Keratinocyte (primary cell): ENCODE measurements at regions not wholly inside any gene's neighbourhood (a gene's known extent, or its start where the extent isn't known, plus 50 kb on each side); places are given as distances from the start of the nearest gene placed in this dataset.

Source experiments
- DNase-seq: peaks from one replicate; pipeline ENCODE4 v3.0.0-alpha.2; 2011; ENCODE audit warnings: low read depth, missing footprints, low spot score
- FAIRE-seq: peaks from 2 replicates; lab custom pipeline; 2011; peaks lifted over from hg19 to GRCh38; lab: Jason Lieb, UNC
- H2AFZ ChIP-seq: 2 replicates; pipeline ENCODE4 v1.6.0; 2012; ENCODE audit warnings: low read length, control low read depth, inconsistent platforms; ENCODE audit not compliant: control insufficient read depth
- H3K27ac ChIP-seq: 2 replicates; pipeline ENCODE4 v1.5.1; 2011; ENCODE audit warnings: low read length; ENCODE audit not compliant: control insufficient read depth, insufficient read depth
- H3K27me3 ChIP-seq: 3 replicates; pipeline ENCODE4 v1.6.0; 2011; ENCODE audit warnings: low read length; ENCODE audit not compliant: control insufficient read depth, insufficient read depth; ENCODE audit errors: extremely low read depth
- H3K36me3 ChIP-seq, 2 experiments: 2 replicates in 1 of 2; 3 replicates in 1 of 2; pipeline ENCODE4 v1.5.1; 2011; ENCODE audit warnings: low read length in 2 of 2, mild to moderate bottlenecking in 1 of 2; ENCODE audit not compliant: control insufficient read depth in 2 of 2, insufficient read depth in 2 of 2; ENCODE audit errors: extremely low read depth in 1 of 2
- H3K4me1 ChIP-seq: 3 replicates; pipeline ENCODE4 v1.5.1; 2011; ENCODE audit warnings: low read length; ENCODE audit not compliant: control insufficient read depth, insufficient read depth; ENCODE audit errors: extremely low read depth
- H3K4me2 ChIP-seq: 3 replicates; pipeline ENCODE4 v1.6.0; 2011; ENCODE audit warnings: low read depth, low read length; ENCODE audit not compliant: control insufficient read depth, insufficient read depth; ENCODE audit errors: extremely low read depth
- H3K4me3 ChIP-seq, 3 experiments: fragments of 200-600 bp in 1 of 3; sonication (generic) in 1 of 3; 2 replicates in 2 of 3; 3 replicates in 1 of 3; pipeline ENCODE4 v1.5.1; 2011 to 2016; ENCODE audit warnings: low read length in 3 of 3, mild to moderate bottlenecking in 3 of 3, control low read depth in 2 of 3, inconsistent platforms in 1 of 3, low read depth in 1 of 3, mixed read lengths in 1 of 3, mixed run types in 1 of 3, moderate library complexity in 1 of 3; ENCODE audit not compliant: control insufficient read depth in 2 of 3, insufficient read depth in 2 of 3; ENCODE audit errors: extremely low read depth in 1 of 3
- H3K79me2 ChIP-seq: 2 replicates; pipeline ENCODE4 v1.6.0; 2012; ENCODE audit warnings: low read length; ENCODE audit not compliant: control insufficient read depth, insufficient read depth
- H3K9ac ChIP-seq: 3 replicates; pipeline ENCODE4 v1.6.0; 2011; ENCODE audit warnings: low read length; ENCODE audit not compliant: control insufficient read depth, insufficient read depth; ENCODE audit errors: extremely low read depth
- H3K9me1 ChIP-seq: 3 replicates; pipeline ENCODE4 v1.6.0; 2011; ENCODE audit warnings: low read length; ENCODE audit not compliant: control insufficient read depth, insufficient read depth; ENCODE audit errors: extremely low read depth
- H3K9me3 ChIP-seq: 2 replicates; pipeline ENCODE4 v1.5.1; 2012; ENCODE audit warnings: low read depth, low read length; ENCODE audit not compliant: control insufficient read depth
- H4K20me1 ChIP-seq: 3 replicates; pipeline ENCODE4 v1.6.0; 2011; ENCODE audit warnings: low read length; ENCODE audit not compliant: control insufficient read depth, insufficient read depth; ENCODE audit errors: extremely low read depth
- EZH2 ChIP-seq: IDR thresholded peaks from one replicate; pipeline ENCODE4 v1.6.1; 2012; ENCODE audit warnings: inconsistent platforms, mild to moderate bottlenecking, low read length, moderate library complexity
- dilution Hi-C: fragments of 300-500 bp; cut with MboI; formaldehyde crosslinking; loops from one replicate; pipeline ENCODE4 v1.7.0; 2020; ENCODE audit warnings: low sequenced_read_pairs; ENCODE audit not compliant: extremely low pct_ligation_motif_present
- TF ChIP-seq, protein P1 (sequence below), 3 experiments: IDR thresholded peaks in 1 of 3; conservative IDR thresholded peaks in 1 of 3; optimal IDR thresholded peaks in 1 of 3; 2 replicates in 2 of 3; 3 replicates in 1 of 3; pipeline versions ENCODE3 to v1.5.1; 2011; ENCODE audit warnings: low read length in 3 of 3, mild to moderate bottlenecking in 3 of 3, moderate library complexity in 2 of 3, control low read depth in 1 of 3, inconsistent platforms in 1 of 3; ENCODE audit not compliant: insufficient read depth in 2 of 3; ENCODE audit errors: extremely low read depth in 1 of 3

DNA sequence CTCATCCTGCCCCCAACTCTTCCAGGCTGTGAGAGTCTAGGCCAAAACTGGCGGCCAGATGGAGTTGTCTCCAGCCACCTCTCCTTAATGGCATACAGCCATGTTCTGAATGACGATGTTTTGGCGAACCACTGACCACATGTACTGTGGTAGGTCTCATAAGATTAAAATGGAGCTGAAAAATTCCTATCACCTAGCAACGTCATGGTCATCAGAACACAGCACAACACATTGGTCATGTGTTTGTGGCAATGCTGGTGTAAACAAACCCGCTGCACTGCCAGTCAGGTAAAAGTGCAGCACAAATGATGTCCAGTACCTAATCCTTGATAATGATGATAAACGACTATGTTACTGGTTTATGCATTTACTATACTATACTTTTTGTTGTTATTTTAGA, 290.0 kb upstream of the MKI67 start:
- no peaks in the 10 kb centered on the region for H3K36me3 ChIP-seq
- H3K27ac ChIP-seq, result no peak overlapping the region
- no peaks in the 10 kb centered on the region for H3K4me1 ChIP-seq
- TF ChIP-seq, protein P1, sequence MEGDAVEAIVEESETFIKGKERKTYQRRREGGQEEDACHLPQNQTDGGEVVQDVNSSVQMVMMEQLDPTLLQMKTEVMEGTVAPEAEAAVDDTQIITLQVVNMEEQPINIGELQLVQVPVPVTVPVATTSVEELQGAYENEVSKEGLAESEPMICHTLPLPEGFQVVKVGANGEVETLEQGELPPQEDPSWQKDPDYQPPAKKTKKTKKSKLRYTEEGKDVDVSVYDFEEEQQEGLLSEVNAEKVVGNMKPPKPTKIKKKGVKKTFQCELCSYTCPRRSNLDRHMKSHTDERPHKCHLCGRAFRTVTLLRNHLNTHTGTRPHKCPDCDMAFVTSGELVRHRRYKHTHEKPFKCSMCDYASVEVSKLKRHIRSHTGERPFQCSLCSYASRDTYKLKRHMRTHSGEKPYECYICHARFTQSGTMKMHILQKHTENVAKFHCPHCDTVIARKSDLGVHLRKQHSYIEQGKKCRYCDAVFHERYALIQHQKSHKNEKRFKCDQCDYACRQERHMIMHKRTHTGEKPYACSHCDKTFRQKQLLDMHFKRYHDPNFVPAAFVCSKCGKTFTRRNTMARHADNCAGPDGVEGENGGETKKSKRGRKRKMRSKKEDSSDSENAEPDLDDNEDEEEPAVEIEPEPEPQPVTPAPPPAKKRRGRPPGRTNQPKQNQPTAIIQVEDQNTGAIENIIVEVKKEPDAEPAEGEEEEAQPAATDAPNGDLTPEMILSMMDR (optimal IDR thresholded peaks at IDR 0.05 in 1 of 3, IDR thresholded peaks at IDR 0.05 in 1 of 3, conservative IDR thresholded peaks at IDR 0.05 in 1 of 3; ENCODE audit: extremely low read depth in 1 of 3, insufficient read depth in 2 of 3, low read length in 3 of 3), result no peak
- no peak overlapping the region for H3K4me3 ChIP-seq
- no peaks in the 10 kb centered on the region for H3K27me3 ChIP-seq
- no peak overlapping the region for H3K4me2 ChIP-seq
- no peaks in the 10 kb centered on the region for H3K9me1 ChIP-seq
- no peaks in the 10 kb centered on the region for H4K20me1 ChIP-seq
- H3K9me3 ChIP-seq, result peaks cover 3% of the 10 kb centered on the region
- H3K79me2 ChIP-seq, result no peaks in the 10 kb centered on the region
- H3K9ac ChIP-seq, result no peak overlapping the region
- FAIRE-seq, result no peak
- H2AFZ ChIP-seq, result no peak overlapping the region
- dilution Hi-C loops, result loop anchor here (5.0 kb wide), 1 partner anchor 34 kb away; no protein-coding TSS in a partner anchor
- no peak for DNase-seq

DNA sequence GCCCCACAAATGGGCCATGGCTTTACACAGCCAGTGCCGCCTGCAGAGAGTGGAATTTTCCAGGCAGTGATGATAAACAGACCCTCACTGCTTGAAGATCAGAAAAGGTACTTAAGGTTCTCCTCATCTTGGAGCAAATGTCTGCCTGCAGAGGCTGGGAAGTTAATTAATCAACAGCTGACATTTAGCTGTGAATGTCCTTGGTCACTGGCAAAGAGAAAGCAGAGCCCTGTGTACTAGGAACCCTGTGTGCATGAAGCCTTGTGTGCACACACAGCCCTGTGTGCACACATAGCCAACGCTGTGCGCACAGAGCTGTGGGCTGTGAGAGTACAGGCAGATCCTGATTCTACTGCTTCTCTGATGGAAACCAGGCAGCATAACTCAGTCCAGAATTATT, 291.6 kb upstream of the MKI67 start:
- Histone ChIP-seq H2AFZ (no peak overlapping the region), H3K79me2 (no peaks in the 10 kb centered on the region), H3K9ac (no peak overlapping the region), H3K9me1 (no peaks in the 10 kb centered on the region), H3K27ac (no peak overlapping the region), H3K4me1 (no peaks in the 10 kb centered on the region), H3K4me3 (no peak overlapping the region), H4K20me1 (no peaks in the 10 kb centered on the region), H3K9me3 (peaks cover 3% of the 10 kb centered on the region), H3K36me3 (no peaks in the 10 kb centered on the region), H3K27me3 (no peaks in the 10 kb centered on the region), H3K4me2 (no peak overlapping the region)
- DNase-seq, result no peak
- dilution Hi-C loops, result loop anchor here (5.0 kb wide), 1 partner anchor 36 kb away; no protein-coding TSS in a partner anchor
- FAIRE-seq, result no peak
- TF ChIP-seq, protein P1 (optimal IDR thresholded peaks at IDR 0.05 in 1 of 3, IDR thresholded peaks at IDR 0.05 in 1 of 3, conservative IDR thresholded peaks at IDR 0.05 in 1 of 3; ENCODE audit: extremely low read depth in 1 of 3, insufficient read depth in 2 of 3, low read length in 3 of 3), result no peak
- TF ChIP-seq EZH2, result no peak
